ELF-1 (cell line): ENCODE measurements at regions not wholly inside any gene's neighbourhood (a gene's known extent, or its start where the extent isn't known, plus 50 kb on each side); places are given as distances from the start of the nearest gene placed in this dataset.

ENCODE experiments used
- DNase-seq: peaks from one replicate; pipeline ENCODE4 v3.0.0-alpha.2; 2016; ENCODE audit warnings: low read depth, low spot score

DNA sequence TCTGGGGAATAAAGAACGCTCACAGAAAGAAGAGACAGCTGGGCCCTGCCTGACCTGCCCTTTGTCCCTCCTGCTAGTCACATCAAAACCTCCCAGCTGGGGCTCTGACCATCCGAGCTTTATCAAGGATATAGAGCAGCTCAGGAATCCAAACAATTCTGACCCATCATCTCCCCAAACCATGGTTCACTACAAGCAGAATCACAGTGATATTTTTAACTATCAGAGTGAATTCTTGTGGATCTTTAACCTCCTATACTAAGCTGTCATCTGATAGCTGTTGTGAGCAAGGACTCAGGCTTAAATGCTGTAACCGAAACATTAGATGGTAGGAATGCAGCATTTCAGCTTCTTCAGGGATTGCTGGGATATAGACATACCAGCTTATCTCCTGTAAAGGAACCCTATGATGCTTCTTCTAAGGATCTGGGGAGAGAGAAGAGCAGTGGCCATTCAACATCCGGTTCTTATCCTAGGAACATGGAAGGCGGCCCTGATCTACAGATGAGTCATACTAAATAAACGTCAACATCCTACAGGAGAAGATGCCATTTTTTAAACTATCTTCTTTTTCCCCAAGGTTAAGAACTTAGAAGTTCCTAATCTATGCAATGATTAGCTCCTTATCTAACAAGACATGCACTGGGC is 84.7 kb upstream of the AKIP1 start:
- peak; percentile 63 for DNase-seq

DNA sequence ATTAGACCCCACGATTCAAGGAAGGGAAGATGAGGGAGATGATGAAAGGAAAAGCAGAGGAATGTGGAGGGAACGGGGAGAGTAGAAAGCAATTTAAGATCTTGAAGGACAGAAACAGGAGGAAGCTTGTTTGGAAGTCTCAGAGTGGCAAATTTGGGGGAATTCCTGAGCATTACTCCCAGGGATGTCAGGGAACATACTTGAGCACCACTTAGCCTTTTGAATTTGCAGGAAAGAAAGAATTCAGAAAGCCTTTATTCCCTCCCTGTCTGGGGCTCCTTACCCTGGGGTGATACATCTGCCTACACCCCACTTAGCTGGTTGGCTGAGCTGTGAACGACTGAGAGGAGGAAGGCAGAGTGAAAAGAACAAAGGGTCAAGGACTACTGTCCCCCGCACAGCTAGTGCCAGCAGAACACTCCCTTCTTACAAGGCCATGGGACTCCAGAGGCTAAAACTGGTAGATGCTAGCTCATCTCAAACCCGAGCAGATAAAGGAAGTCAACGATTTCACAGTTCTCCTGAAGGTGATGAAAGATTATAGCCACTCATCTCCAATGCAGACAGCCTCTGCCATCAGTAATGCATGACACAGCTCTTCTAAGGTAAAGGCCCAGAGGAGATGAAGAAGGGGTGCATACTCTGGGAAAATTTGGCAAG is 84.0 kb upstream of the AKIP1 start:
- peak; percentile 10 for DNase-seq

DNA sequence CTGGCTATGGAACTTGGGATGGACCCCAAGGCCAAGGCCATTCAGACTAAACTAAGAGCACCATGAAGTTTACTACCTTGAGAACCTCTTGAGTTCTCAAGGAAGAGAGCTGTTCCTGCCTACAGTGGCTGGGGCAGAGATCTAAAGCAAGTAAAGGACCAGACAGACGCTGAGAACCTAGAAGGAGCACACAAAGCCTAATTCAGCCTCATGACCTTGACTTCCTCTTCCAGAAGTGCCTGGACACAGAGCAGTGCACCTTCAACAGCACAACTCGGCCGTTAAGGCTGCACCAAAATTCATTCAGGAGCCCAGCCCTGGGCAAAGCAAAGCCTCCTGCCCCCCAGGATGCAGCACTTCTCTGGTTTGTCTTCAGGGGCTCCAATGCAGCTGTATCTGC is 82.9 kb upstream of the AKIP1 start:
- peak; percentile 1 for DNase-seq

DNA sequence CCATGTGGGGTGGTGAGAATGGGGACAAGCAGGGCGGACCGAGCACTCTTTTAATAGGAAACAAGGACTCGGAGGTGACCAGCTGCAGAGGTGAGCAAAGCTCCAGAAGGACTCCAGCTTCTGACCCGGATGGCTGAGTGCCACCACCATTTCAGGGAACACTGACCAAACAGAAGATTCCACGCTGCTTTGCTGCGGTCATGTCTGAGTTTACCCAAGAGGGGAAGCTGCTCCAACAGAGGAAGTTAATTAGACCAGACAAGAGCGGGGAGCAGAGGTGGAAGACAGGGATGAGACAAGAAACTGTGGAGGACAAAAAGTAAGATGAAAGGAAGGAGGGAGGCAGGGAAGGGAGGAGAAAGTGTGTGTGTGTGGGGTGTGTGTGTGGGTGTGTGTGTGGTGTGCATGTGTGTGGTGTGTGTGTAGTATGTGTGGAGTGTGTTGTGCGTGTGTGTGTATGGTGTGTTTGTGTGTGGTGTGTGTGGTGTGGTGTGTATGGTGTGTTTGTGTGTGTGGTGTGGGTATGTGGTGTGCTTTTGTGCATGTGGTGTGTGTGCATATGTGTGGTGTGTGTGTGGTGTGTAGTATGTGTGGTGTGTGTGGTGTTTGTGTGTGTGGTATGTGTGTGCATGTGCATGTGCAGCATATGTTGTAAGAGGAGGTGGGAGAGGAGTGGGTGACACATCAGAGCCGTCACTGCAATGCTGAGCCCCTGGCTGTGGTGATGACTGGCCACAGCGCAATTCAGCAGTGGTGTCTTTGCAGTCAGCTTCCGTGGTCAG is 82.2 kb upstream of the AKIP1 start:
- no peak for DNase-seq

DNA sequence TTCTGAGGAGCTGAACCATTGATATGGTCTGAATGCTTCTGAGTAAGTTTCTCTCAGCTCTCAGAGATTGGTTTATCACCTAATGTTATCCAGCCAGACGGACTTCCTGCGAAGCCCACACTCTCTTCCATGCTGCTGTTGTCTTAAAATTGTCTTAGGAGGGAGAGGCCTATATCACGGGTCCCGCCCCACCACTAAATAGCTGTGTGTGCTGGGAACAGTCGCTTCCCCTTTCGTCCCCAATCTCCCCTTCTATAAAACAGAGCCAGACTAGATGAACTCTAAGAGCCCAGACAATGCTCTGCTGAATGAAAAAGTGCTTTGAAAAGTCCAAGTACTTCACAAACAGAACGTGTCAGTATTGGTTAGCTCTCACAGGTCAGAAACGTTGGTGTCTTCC is 81.4 kb upstream of the AKIP1 start:
- no peak for DNase-seq

DNA sequence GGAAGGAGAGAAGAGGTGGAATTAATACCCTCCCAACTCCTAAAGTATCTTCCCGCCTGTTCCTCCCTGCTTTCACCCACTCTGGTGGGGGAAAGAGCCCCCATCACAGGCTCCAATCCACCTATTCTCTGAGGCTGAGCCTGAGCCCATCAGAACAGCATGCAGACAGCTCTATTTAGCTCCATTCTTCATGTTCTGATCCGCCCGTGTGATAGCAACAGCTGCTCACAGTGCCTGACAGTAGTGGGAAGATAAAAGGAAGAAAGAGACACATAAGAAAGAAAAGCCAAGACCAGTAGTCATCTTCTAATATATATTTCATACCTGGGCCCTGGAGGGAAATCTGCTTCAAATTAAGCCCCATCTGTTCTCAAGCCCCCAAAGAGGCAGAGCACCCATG is 80.3 kb upstream of the AKIP1 start:
- no peak for DNase-seq

DNA sequence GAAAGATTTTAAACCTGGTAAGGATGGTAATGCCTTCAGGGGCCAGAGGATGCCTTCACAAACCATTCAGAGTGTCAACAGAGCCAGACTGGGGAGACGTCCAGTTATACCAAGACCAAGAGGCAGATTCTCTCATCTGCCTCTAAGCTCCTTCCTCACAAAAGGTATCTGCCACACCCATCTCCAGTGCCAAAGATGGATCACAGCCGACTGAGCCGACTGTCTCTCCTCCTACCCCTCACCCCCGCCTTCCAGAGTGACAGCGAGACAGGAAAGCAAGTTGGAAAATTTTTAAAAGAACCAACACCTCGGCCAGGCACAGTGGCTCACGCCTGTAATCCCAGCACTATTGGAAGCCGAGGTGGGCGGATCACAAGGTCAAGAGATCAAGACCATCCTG is 79.1 kb upstream of the AKIP1 start:
- no peak for DNase-seq

DNA sequence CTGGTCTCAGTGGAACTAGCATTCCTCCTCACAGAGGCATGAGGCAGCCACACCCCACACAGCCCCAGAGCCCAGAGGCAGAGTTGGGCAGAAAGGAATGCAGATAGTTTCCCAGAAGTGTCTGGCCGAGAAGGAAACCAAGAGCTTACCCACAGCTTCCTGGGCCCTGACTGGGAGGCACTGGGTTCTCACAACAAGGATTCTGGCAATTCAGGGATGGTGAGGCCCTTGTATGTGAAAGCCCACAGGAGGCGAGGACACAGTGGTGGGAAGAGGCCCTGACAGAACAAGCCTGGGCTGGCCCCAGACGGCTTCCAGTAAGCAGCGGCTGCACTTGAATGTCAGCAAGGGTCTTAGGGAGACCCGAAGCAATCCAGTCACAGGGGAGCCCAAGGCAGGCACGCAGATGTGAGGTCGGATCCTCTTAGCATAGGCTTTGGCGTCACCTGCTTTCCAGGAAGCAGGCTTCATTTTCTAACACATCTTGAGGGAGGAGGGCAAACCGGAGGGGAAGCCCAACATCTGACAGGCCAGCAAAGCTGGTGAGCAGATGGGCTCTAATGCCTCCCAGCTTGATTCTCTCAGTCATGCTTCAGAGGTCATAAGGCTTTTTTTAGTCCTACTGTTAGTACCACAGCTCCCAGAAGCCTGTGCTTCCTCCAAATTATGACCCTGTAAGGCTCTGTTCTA is 78.3 kb upstream of the AKIP1 start:
- DNase-seq: peak; percentile 93

DNA sequence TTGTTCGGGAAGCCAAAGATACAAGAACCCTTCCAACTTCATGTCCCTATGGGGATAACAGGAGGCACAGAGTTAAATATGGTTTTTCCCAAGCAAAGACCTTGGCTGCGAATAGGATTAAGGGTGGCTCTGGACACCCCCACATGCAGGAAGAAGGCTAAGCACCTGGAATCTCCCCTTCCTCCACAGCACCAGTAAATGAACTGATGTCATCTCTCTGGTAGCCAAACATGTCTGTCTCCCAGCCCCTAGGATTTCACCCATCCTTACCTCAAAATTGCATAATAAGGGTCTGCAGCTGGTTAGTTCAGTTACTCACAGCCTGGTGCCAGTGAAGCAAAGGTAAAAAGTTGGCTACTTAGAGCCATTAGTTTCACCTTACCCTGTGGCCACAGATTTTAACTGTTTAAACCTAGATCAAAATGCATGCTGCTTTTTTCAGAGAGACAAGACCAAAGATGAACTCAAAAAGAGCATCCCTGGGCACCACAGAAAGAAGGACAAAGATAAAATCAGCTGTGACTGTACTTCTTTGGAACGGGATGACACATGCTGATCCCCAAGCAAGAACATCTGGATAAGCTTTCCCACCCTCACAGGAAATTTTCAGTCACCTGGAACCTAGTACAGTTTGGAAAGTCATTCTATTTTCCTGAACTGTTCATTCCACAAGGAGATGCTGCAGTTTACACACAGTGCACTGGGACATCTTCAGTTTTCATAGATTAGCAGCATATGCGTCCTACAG is 77.2 kb upstream of the AKIP1 start:
- DNase-seq: peak; percentile 36

DNA sequence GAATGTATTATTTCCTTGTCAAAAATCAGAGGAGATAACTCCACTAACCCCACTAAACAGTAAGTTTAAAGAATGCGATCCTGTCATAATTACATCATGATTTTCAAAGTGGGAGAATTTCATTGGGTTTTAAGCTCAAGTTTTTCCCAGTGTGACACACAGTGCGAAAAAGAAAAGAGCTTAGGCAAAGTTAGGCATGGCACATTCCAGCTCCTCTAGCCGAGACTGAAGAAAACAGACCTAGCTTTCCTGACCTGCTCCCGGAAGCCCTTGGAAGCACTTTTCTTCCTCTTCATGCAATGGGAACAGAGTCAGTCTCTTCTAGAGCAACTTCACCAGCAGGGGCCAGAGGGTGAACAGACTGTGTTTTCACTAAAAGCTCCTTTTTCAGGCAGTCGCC is 76.6 kb upstream of the AKIP1 start:
- DNase-seq: no peak

DNA sequence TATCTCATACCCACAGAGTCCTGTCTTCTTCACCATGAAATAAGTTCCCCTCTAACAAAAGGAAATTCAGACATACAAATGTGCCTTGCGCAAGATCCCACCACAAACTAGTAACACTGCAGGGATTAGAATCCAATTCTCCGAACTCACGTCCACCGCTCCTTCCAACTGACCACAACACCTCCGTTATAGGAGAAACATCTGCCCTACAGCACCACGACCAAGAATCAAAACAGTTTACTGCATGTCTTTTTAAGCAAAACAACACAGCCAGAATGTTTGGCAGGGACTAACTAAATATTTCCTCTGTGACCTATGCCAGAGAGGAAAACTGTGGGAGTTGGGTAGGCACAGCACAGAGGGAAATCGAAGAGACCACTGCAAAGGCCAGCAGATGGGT is 72.7 kb upstream of the AKIP1 start:
- no peak for DNase-seq

DNA sequence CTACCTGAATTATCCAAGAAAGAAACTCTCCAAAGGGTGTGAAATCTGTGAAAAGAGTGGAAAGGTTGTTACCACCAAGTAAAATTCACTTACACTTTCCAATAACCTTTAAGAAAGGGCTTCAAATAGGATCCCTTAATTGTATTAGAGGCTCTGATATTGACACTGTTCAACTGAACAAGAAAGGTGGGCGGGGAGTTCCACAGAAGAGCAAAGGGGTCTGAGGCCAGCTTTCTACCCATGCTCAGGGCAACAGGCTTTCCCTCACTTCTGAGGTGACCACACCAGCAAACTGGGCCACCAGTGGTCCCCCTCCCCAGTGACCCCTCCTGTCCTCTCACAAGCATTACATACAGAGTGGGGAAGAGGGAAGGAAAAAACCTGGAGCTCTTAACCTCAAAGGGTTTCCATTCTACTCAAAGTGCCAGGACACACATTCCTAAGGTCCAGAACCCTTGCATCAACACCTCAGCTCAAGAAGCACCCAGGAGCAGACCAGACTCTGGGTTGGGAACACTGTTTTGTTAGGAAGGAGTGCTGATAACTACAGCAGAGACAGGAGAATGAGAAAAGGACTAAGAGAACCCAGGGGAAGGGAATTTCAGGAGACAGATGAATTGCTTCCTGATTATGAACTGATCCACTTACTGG is 71.6 kb upstream of the AKIP1 start:
- DNase-seq: peak; percentile 77

DNA sequence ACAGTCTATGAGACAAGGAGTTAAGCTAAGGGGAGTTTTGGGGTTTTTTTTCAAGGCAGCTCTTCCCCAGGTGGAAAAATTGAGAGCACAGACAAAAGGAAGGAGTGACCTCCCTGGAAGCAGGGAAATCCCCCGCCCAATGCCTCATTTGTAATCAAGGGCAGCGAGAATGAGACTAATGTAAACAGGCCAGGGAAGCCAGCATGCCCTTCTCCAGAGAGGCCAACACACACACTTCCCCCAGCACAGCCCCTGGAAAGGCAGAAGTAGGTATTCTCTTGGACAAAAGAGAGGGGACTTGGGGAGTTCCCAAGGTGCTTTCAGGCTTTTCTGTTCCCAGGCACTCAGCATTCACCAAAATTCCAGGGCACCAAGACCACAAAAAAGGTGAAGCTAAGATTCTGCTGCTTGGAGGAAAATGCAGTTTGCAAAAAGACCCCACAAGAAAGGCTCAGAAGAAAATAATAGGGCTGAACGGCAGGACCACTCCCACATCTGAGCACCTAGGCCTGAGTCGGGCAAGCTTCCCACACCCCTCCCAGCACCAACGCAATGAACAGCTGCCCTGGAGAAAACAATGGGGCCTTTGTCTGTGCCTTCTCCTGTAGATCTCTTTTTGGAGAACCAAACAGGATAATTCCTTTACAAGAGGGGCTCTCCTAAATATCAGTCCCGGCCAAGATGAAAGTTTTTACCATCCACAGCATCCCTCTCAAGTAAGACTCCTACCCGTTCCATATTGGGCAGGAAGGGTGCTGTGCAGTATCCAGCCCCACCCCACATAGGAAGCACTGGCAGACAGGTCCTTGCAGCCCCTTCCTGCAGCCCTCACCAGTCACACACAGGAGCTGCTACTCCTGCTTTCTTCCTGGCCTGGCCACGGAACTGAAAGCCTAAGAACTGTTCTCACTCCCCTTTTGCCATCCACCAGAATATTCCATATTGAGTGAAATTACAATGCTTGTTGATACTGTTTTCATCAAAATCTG is 70.7 kb upstream of the AKIP1 start:
- DNase-seq: peak; percentile 72

DNA sequence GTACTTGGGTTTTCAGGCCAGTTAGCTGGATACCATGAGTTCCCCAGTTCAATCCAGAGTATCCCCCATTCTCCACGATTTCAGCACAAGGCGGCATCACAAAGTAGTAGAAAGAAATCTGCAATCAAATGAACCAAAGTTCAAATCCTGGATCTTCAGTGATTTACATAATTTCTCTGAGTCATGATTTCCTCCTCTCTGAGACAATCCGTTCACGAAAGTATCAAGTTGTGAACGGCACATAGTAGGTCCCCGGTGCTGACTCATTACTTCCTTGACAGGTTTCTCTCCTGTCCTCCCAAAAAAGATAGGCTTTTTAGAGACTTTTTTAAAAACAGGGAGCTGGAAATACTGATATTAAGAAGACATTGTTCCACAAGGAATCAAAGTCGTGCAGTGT is 69.1 kb upstream of the AKIP1 start:
- DNase-seq: no peak

DNA sequence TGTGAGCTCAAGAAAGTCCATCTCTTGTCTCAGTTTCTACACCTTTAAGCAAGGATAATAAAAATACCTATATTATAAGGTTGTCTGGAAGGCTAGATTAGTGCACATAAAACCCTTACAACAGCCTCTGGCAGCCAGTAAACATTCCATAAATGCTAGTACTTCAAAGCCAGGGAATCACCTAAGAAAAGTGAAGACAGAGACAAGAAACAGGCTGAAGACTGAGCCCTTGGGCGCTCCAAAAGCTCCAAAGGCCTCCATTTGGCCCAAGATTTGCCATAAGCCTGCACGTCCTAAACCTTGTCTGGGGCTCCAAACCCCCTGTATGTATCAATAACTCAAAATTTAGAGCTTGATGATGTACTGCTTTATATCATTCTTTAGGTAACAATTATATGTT is 52.2 kb upstream of the AKIP1 start:
- no peak for DNase-seq
